ENCODE measurements at regions not wholly inside any gene's neighbourhood (a gene's known extent, or its start where the extent isn't known, plus 50 kb on each side); places are given as distances from the start of the nearest gene placed in this dataset.

GRCh38 chr3:135755330-135756105, 210.0 kb upstream of the PPP2R3A start:
- DNase-seq: no peak

- DNase-seq: no peak
These were observed 209.3 kb upstream of the PPP2R3A start for GRCh38 chr3:135756106-135756668.

GRCh38 chr3:135757421-135757820, 208.1 kb upstream of the PPP2R3A start:
- no peak for DNase-seq

GRCh38 chr3:135758961-135759360, 206.6 kb upstream of the PPP2R3A start:
- no peak for DNase-seq

- DNase-seq: no peak
These were observed 205.9 kb upstream of the PPP2R3A start for GRCh38 chr3:135759651-135760050.

- DNase-seq: no peak
These were observed 204.9 kb upstream of the PPP2R3A start for GRCh38 chr3:135760581-135760980.

- DNase-seq: peak; percentile 13
These were observed 203.2 kb upstream of the PPP2R3A start for GRCh38 chr3:135762188-135762856.

GRCh38 chr3:135766115-135766514, 199.4 kb upstream of the PPP2R3A start:
- DNase-seq: no peak

- peak; percentile 64 for DNase-seq
These were observed 193.8 kb upstream of the PPP2R3A start for GRCh38 chr3:135771760-135772159.

- no peak for DNase-seq
These were observed 186.5 kb upstream of the PPP2R3A start for GRCh38 chr3:135779024-135779423.

GRCh38 chr3:135779590-135780235, 185.8 kb upstream of the PPP2R3A start:
- no peak for DNase-seq

- no peak for DNase-seq
These were observed 184.3 kb upstream of the PPP2R3A start for GRCh38 chr3:135781026-135781815.

- DNase-seq: no peak
These were observed 181.0 kb upstream of the PPP2R3A start for GRCh38 chr3:135784557-135784956.

- no peak for DNase-seq
These were observed 177.4 kb upstream of the PPP2R3A start for GRCh38 chr3:135788146-135788545.

GRCh38 chr3:135788978-135789377, 176.6 kb upstream of the PPP2R3A start:
- no peak for DNase-seq

GRCh38 chr3:135792174-135792573, 173.4 kb upstream of the PPP2R3A start:
- DNase-seq: no peak

GRCh38 chr3:135792858-135793475, 172.6 kb upstream of the PPP2R3A start:
- no peak for DNase-seq

GRCh38 chr3:135800071-135800549, 165.4 kb upstream of the PPP2R3A start:
- no peak for DNase-seq

GRCh38 chr3:135801018-135801417, 164.5 kb upstream of the PPP2R3A start:
- no peak for DNase-seq

- DNase-seq: no peak
These were observed 163.4 kb upstream of the PPP2R3A start for GRCh38 chr3:135802171-135802570.

GRCh38 chr3:135803028-135803692, 162.4 kb upstream of the PPP2R3A start:
- DNase-seq: peak; percentile 83

GRCh38 chr3:135805752-135806151, 159.8 kb upstream of the PPP2R3A start:
- DNase-seq: no peak
